GM19025 (cell line): ENCODE measurements at regions not wholly inside any gene's neighbourhood (a gene's known extent, or its start where the extent isn't known, plus 50 kb on each side); places are given as distances from the start of the nearest gene placed in this dataset.

Experiments
- ATAC-seq: cut with Tn5 transposase; IDR thresholded peaks from one replicate; pipeline ENCODE4 v1.9.1; 2021; ENCODE audit warnings: mild to moderate bottlenecking, low read depth, moderate library complexity; ENCODE audit not compliant: unreplicated experiment

DNA sequence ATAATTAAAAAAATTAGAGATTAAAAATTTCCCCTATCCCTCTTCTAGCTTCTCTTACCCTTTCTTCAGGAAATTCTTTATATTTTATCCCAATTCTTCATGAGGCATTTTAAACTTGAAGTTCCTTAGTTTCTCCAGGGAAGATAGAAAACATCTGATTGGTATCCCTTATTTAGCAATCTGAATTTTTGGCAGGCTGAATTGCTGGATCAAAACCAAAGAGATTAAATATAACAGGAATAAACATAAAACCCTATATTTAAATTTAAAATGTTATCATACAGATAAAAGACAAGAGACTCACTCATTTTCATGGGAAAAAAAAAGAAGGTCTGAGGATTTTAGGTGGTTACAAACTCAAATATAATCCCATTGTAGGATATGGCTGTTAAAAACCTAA is 204.2 kb downstream of the CHRM3 start:
- ATAC-seq = no peak

- ATAC-seq = no peak
These were observed 207.2 kb downstream of the CHRM3 start for GRCh38 chr1:239593527-239593926.

GRCh38 chr1:239600588-239600987 is 214.2 kb downstream of the CHRM3 start:
- ATAC-seq = no peak

- no peak for ATAC-seq
These were observed 214.7 kb downstream of the CHRM3 start for GRCh38 chr1:239601108-239601507.

- ATAC-seq = no peak
These were observed 217.2 kb downstream of the CHRM3 start for GRCh38 chr1:239603530-239603929.

- ATAC-seq = no peak
These were observed 220.6 kb downstream of the CHRM3 start for GRCh38 chr1:239606850-239607400.

- ATAC-seq = no peak
These were observed 222.1 kb downstream of the CHRM3 start for GRCh38 chr1:239608469-239608868.

GRCh38 chr1:239612379-239612778 is 226.0 kb downstream of the CHRM3 start:
- no peak for ATAC-seq

DNA sequence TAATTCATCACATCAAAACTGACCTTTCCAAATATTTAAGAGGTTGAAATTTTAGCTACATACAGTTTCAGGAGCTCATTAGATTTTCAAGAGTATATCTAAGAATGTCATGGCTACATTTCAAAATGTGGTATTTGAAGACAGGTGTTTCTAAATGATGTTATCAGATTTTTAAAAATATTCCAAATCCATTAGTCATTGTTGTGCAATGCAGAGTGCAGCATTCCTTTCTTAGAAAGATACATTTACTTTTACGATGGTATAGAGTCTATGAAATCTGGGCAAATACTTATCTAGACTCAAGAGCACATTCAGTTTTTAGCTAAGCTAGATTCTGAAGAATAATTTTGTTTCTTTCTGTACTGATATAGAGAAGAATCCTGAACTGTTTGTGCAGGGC is 230.3 kb downstream of the CHRM3 start:
- no peak for ATAC-seq

- ATAC-seq = no peak
These were observed 230.9 kb downstream of the CHRM3 start for GRCh38 chr1:239617259-239617658.

GRCh38 chr1:239617731-239618130 is 231.4 kb downstream of the CHRM3 start:
- no peak for ATAC-seq

- ATAC-seq = no peak
These were observed 232.8 kb downstream of the CHRM3 start for GRCh38 chr1:239619190-239619589.

- ATAC-seq = no peak
These were observed 244.4 kb downstream of the CHRM3 start for GRCh38 chr1:239630767-239631166.

- ATAC-seq = no peak
These were observed 247.1 kb downstream of the CHRM3 start for GRCh38 chr1:239633432-239633831.

DNA sequence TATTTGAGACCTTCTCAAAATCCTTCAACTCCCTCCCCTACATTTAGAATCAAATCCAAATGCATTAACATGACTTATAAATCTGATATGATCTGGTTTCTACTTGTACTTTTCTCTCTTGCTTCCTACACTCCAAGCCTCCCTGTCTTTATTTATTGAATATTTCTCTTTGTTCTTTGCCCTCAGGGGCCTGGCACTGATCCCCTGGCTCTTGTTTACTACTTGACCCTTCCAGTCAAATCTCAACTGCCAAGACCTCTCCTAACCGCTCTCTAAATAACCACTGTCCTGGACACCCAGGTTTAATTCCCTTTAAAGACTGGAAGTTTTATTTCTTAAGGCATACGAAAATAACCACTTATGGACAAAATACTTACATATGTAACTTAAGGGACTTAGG is 248.9 kb downstream of the CHRM3 start:
- ATAC-seq = no peak

DNA sequence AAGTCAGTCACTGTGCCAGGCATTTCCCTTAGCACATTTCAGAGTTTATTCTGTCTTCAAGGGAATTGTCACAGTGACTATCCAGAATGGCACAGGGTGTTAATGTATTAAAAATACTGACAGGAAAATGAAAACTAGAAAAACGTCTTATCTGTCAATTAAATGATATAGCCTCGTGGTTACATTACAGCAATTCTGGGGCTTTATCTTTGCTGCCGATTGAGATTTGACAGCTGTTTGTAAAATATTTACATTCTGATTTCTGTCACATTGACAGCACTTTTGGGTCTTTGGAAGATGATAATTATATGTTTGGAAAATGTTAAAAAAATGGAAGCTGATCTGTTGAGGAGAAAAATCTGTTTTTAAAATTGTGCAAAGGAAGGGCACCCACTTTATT is 250.0 kb downstream of the CHRM3 start:
- ATAC-seq = no peak

DNA sequence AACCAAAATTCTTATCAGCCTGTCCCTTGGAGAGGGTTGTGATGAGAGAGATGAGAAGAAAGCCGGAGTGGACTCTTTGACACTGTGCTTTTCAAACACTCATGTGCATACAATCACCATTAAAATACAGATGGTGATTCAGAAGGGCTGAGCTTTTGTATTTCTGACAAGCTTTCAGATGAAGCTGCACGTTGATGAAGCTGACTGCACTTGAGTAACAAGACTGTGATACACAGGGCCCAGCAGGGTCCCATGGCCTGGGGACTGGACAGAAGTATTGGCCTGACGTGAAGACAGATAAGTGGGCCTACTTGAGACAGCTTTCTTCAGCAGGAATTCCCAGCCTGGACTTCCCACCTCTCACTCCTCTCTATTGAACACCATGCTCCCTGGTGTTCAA is 258.2 kb downstream of the CHRM3 start:
- no peak for ATAC-seq

DNA sequence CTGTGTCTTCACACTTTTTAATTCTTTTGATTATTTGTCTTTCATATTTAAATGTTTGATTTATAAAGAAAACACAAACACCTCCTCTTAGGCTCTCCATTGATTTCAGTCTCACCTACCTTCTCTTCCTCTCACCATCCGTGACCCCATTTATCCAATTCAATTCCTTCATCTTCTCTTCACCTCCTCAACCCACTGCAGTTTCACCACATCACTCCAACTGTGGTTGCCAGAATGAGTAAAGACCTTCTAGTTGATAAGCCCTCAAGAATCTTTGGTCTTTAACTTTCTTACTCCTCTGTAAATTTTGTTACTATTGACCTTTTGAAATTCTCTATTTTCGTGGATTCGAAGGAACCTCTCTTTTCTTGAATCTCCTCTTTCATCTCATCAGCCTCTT is 260.7 kb downstream of the CHRM3 start:
- ATAC-seq = no peak

GRCh38 chr1:239647964-239648632 is 261.7 kb downstream of the CHRM3 start:
- no peak for ATAC-seq

- no peak for ATAC-seq
These were observed 268.7 kb downstream of the CHRM3 start for GRCh38 chr1:239655023-239655422.

DNA sequence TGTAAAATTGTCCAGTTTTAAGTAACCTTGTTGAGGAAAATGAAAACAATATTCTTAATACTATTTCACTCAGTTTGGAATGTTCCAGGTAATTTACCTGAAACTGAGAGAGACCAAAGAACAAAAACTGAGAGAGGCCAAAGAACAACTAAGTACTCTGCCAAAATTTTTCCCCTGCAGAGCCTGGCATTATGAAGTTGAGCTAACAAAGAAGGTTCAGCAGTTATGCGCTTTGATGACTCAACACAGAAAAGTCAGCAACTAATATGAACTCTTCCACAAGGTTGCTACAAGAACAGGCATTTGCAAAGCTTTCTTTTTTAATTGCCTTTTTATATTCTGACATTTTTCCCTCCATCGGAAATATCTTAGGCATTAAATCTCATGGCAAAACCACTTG is 270.9 kb downstream of the CHRM3 start:
- no peak for ATAC-seq

DNA sequence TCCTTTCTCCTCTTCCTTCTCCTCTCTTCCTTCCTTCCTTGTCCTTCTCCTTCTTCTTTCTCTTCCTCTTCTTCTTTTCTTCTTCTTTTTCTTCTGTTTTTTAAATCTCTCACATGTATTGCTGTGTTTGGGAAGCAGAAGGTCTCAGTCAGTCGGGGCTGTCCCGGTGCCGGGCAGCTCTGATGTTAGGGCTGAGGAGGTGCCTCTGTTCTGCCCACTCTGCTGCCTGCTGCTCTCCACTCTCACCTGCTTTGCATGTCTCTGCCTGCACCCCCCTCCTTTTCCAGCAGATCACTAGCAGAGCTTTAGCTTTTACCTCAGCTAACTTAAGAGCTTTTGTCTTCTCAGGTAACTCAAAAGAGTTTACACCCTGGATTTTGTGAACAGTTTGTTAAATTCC is 276.6 kb downstream of the CHRM3 start:
- no peak for ATAC-seq

DNA sequence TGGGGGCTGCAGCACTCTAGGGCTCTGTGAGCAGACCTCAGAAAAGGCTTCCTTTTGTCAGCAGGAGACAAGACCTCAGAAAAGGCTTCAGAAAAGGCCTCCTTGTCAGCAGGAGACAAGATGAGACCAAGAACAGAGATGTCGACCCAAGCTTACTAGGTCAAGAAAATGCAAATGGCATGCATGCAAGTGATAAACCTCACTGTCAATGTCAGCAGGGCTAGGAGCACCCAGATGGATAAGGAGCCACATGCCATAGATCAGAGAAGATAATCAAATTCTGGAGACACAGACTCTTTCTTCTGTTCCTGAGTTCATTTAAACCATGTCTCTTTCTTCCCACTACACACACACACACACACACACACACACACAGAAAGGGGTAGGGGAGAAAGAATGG is 285.9 kb downstream of the CHRM3 start:
- ATAC-seq = no peak
